ENCODE measurements at regions not wholly inside any gene's neighbourhood (a gene's known extent, or its start where the extent isn't known, plus 50 kb on each side); places are given as distances from the start of the nearest gene placed in this dataset.

GRCh38 chr13:56189439-56189838 is 951.3 kb upstream of the PRR20A start:
- CTCF ChIA-PET: no interaction called here
- H3K27ac ChIP-seq: no peak overlapping the region
- no peak for DNase-seq (ENCODE audit: low spot score)
- TF ChIP-seq CTCF (conservative IDR thresholded peaks at IDR 0.05; ENCODE audit: low read depth): no peak
- POLR2A ChIA-PET (ENCODE audit: low non-redundant PET): no interaction called here

- no peak for DNase-seq (ENCODE audit: low spot score)
- CTCF ChIA-PET: interaction anchor here (0.7 kb wide), 1 partner anchor 1538 kb away, joined by 5 read pairs; no protein-coding TSS in a partner anchor
- H3K27ac ChIP-seq: no peak overlapping the region
- POLR2A ChIA-PET (ENCODE audit: low non-redundant PET): no interaction called here
- TF ChIP-seq CTCF (conservative IDR thresholded peaks at IDR 0.05; ENCODE audit: low read depth): no peak
Measured at GRCh38 chr13:56189978-56190377, 950.7 kb upstream of the PRR20A start.

- CTCF ChIA-PET: interaction anchor here (1.0 kb wide), 1 partner anchor 120 kb away, joined by 3 read pairs; no protein-coding TSS in a partner anchor
- no peak for DNase-seq (ENCODE audit: low spot score)
- H3K27ac ChIP-seq: no peak overlapping the region
- POLR2A ChIA-PET (ENCODE audit: low non-redundant PET): no interaction called here
- TF ChIP-seq CTCF (conservative IDR thresholded peaks at IDR 0.05; ENCODE audit: low read depth): no peak
Measured at GRCh38 chr13:56198350-56198749, 942.4 kb upstream of the PRR20A start.

GRCh38 chr13:56201834-56202233 is 938.9 kb upstream of the PRR20A start:
- CTCF ChIA-PET: no interaction called here
- no peak overlapping the region for H3K27ac ChIP-seq
- no peak for DNase-seq (ENCODE audit: low spot score)
- TF ChIP-seq CTCF (conservative IDR thresholded peaks at IDR 0.05; ENCODE audit: low read depth): no peak
- POLR2A ChIA-PET (ENCODE audit: low non-redundant PET): no interaction called here

- DNase-seq (ENCODE audit: low spot score): no peak
- CTCF ChIA-PET: interaction anchor here (0.6 kb wide), 1 partner anchor 233 kb away, joined by 3 read pairs; no protein-coding TSS in a partner anchor
- POLR2A ChIA-PET (ENCODE audit: low non-redundant PET): no interaction called here
- no peak for TF ChIP-seq CTCF (conservative IDR thresholded peaks at IDR 0.05; ENCODE audit: low read depth)
- no peak overlapping the region for H3K27ac ChIP-seq
Measured at GRCh38 chr13:56216221-56216620, 924.5 kb upstream of the PRR20A start.

- no peak for TF ChIP-seq CTCF (conservative IDR thresholded peaks at IDR 0.05; ENCODE audit: low read depth)
- CTCF ChIA-PET: no interaction called here
Measured at GRCh38 chr13:56247692-56248091, 893.0 kb upstream of the PRR20A start.

GRCh38 chr13:56271686-56272085 is 869.0 kb upstream of the PRR20A start:
- no peak for TF ChIP-seq CTCF (conservative IDR thresholded peaks at IDR 0.05; ENCODE audit: low read depth)
- CTCF ChIA-PET: no interaction called here
- DNase-seq (ENCODE audit: low spot score): no peak
- POLR2A ChIA-PET (ENCODE audit: low non-redundant PET): no interaction called here
- no peak overlapping the region for H3K27ac ChIP-seq

More at GRCh38 chr13:56247692-56248091, 893.0 kb upstream of the PRR20A start:
- POLR2A ChIA-PET (ENCODE audit: low non-redundant PET): no interaction called here
- H3K27ac ChIP-seq: no peak overlapping the region
- DNase-seq (ENCODE audit: low spot score): no peak

All from RWPE1 (cell line).